Right lung (tissue), 2 donors: ENCODE measurements at regions not wholly inside any gene's neighbourhood (a gene's known extent, or its start where the extent isn't known, plus 50 kb on each side); places are given as distances from the start of the nearest gene placed in this dataset.
A peak's percentile ranks its signal among the peaks of the same experiment; 100 is the strongest.
"Not testable (repeated sequence)": the region's sequence is repeated elsewhere in the genome, so short reads cannot be mapped to it uniquely, and the experiment has no call there.

ENCODE experiments used
- DNase-seq, 2 donors: peaks; one replicate each; pipeline ENCODE4 v3.0.0-alpha.2; 2013

DNA sequence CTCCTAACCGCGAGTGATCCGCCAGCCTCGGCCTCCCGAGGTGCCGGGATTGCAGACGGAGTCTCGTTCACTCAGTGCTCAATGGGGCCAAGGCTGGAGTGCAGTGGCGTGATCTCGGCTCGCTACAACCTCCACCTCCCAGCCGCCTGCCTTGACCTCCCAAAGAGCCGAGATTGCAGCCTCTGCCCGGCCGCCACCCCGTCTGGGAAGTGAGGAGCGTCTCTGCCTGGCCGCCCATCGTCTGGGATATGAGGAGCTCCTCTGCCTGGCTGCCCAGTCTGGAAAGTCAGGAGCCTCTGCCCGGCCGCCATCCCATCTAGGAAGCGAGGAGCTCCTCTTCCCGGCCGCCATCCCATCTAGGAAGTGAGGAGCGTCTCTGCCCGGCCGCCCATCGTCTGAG is 58.8 kb upstream of the ANKRD30BL start:
- DNase-seq, result not testable (repeated sequence)

- not testable (repeated sequence) for DNase-seq
These were observed 60.1 kb upstream of the ANKRD30BL start for GRCh38 chr2:132221886-132222285.

DNA sequence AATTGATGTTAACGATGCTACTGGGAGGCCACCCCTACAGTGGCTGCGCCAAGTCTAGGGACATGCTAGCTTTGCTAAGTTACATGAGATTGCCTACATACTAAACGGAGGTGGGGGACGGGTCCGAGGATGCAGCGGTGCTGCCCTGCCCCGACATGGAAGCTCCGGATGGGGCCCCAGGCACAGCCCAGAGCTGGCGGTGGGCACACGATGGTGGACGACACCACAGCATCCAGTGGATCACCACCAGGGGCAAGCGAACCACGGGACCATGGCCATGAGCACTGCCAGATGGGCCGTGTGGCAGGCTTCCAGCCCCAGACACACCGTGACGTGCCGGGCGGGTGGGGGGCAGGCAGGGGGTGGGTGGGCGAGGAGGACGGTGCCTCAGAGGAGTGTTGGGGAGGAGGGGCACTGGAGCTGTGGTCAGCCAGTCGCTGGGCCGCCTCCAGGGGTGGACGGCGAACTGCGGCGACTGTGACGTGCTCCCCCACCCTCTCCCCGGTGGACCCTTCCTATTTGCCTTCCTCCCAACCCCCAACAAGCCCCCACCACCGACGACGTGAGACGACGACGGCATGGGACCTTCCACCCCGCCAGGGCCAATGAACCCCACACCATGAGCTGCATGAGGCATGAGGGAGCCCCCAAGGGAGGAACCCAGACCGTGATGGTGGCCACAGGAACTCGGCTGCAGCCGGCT is 90.6 kb upstream of the ANKRD30BL start:
- DNase-seq, result no peak

DNA sequence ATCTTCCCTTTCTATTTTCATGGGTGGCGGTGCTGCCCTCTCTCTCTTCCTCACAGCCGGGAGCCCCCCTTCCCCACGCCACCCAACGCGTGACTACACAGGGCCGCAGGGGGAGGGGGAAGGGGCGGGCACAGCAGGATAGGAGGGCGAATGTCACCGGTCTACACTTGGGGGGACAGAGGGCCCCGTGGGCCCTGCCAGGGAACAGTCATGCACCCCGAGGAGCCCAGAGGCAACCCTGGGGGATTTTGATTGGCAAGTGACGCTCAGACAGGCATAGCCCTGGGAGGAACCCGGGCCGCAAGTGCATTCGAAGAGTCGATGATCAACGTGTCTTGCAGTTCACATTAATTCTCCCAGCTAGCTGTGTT is 91.1 kb upstream of the ANKRD30BL start:
- no peak for DNase-seq

DNA sequence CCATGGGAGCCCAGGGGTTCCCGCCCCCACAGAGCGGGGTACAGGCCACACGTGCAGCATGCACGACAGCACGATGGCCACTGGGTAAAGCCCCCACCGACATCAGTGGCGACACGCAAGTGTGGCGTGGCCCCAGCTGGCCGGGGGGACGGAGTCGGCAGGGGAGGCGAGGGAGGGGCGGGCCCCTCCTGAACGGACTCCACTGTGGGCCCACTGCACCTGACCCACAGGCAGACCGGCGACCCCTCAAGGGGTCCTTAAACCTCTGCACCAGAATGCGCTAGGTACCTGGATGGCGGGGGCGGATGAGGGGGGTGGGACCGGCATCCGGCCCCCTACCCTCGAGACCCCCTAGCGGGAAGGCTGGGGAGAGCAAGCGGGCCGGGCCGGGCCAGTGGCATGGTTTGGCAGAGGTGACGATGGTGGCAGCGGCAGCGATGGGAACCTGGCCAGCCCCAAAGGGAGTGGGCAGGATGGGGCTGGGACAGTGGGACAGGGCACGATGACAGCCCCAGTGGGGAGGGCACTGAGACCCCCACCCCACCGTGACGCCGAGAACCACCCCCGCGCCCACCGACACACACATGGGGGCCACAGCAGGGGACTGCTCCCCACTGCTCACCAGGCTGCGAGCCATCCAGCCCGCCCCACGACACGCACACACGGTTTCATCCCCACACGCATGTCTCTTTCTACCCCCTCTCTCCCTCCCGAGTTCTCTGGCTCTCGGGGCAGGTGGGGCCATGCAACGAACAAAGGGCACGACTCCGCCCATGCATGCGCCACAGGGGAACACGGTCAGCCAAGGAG is 91.9 kb upstream of the ANKRD30BL start:
- no peak for DNase-seq

DNA sequence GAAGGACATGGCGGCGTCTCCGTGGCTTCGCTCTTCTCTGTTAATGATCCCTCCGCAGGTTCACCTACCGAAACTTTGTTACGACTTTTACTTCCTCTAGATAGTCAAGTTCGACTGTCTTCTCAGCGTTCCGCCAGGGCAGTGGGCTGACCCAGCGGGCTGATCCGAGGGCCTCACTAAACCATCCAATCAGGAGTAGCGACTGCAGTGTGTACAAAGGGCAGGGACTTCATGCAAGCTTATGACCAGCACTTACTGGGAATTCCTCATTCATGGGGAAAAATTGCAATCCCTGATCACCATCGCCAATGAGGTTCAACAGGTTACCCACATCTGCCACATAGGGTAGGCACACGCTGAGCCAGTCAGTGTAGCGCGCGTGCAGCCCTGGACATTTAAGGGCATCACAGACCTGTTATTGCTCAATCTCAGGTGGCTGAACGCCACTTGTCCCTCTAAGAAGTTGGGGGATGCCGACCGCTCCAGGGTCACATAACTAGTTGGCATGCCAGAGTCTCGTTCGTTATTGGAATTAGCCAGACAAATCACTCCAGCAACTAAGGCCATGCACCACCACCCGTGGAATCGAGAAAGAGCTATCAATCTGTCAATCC is 92.7 kb upstream of the ANKRD30BL start:
- not testable (repeated sequence) for DNase-seq

DNA sequence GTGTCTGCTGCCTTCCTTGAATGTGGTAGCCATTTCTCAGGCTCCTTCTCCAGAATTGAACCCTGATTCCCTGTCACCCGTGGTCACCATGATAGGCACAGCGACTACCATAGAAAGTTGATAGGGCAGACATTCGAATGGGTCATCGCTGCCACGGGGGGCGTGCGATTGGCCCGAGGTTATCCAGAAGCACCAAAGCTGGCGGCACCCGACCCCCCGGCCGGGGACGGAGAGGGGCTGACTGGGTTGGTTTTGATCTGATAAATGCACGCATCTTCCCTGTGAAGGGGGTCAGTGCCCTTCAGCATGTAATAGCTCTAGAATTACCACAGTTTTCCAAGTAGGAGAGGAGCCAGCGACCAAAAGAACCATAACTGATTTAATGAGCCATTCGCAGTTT is 94.0 kb upstream of the ANKRD30BL start:
- DNase-seq, result no peak

DNA sequence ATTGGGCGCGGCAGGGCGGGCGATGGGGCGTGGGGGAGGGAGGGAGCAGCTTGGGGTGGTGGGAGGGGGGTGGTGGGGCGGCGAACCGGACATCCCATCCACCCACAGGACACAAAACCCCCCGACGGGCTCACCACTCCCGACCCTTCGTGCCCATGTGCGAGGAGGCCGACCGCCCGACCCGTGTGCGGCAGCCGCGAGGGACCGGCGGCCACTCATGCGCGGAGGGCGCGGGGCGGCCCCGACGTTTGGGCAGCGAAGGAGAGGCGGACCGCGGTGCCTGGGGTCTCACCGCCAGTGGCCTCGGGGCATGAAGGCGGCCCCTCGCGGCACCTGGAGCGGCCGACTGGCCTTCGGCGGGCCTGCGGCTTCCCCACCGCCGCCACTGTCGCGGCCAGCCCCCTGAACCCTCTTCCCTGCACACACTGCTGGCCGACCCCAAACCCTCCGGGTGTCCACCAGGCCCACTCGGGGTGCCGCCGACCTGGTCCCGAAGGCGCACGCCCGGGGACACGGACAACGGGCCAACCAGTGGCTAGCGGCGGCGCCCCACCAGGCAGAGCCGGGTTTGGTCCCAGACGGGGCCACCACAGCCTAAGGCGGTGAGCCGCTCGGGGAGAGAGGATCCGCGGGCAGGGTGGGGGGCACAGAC is 94.6 kb upstream of the ANKRD30BL start:
- DNase-seq, result no peak

GRCh38 chr2:132256903-132257300 is 95.2 kb upstream of the ANKRD30BL start:
- DNase-seq, result not testable (repeated sequence)

- DNase-seq, result not testable (repeated sequence)
These were observed 95.8 kb upstream of the ANKRD30BL start for GRCh38 chr2:132257301-132258171.

DNA sequence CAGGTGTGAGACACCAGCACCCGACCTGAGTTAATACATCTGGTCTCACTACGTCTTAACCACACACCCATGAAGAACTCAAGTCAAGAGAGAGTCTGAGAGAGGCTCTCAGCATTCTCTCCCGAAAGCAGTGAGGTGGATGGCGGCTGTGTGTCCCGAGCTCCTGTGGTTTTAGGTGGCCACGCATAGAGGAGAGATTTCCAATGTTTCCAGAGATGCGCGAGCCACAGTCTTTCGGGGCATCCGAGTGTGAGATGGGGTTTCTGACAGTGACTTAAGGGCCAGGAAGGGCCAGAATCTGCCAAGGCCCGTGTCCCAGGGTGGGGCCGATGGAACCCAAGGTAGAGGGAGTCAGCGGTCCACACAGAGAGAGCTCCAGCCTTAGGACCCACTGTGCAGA is 97.5 kb upstream of the ANKRD30BL start:
- DNase-seq, result not testable (repeated sequence)

GRCh38 chr2:132265595-132265994 is 103.8 kb upstream of the ANKRD30BL start:
- not testable (repeated sequence) for DNase-seq

- DNase-seq, result no peak
These were observed 105.3 kb upstream of the ANKRD30BL start for GRCh38 chr2:132267105-132267497.

DNA sequence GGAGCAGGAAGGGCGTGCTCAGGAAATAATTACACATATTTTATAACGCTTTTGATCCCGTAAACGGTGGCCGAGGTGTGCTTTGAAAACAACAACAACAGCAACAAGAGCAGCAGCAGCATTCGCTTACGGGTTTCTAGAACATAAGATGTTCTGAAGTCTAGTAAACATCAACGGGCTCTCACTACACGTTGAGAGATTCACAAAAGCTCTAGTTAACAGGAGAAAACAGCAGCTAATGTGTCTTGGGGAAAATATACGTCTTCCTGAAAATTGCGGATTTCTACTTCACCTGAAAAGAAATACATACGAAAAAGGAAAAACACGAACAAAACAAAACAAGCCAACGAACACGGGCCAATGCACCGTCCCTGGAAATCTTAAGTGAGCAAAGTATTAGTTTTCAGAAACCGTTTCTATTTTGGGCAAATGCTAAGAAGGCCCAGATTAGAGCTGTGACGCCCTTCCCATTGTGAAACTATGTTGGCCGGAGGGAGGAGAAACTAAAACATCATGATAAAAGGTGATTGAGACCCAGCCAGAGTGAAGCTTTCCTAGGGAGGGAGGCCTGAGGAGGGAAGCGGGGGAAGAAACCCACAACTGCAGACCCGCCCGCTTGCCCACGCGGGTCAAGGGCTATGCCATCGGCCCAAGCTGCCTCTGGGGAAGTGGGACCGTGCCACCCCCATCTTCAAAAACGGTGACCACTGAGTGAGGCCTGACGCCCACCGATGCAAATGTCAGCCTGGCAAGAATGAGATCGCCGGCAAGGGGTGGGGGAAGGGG is 105.9 kb upstream of the ANKRD30BL start:
- peak; percentile 47 to 62 for DNase-seq

- DNase-seq, result peak; percentile 69 to 78
These were observed 106.7 kb upstream of the ANKRD30BL start for GRCh38 chr2:132268284-132268976.

GRCh38 chr2:132268977-132269523 is 107.3 kb upstream of the ANKRD30BL start:
- no peak for DNase-seq

DNA sequence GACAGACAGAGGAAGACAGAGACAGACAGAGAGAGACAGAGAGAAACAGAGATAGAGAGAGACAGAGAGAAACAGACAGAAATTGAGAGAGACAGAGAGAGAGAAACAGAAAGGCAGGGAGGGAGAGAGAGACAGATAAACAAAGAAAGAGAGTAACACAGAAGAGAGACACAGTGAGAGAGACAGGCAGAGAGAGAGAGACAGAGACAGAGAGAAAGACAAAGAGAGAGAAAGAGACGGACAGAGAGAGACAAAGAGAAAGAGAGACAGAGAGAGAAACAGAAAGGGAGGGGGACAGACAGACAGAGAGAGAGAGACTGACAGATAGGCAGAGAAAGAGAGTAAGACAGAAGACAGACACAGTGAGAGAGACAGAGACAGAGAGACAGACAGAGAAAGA is 108.5 kb upstream of the ANKRD30BL start:
- DNase-seq, result no peak

DNA sequence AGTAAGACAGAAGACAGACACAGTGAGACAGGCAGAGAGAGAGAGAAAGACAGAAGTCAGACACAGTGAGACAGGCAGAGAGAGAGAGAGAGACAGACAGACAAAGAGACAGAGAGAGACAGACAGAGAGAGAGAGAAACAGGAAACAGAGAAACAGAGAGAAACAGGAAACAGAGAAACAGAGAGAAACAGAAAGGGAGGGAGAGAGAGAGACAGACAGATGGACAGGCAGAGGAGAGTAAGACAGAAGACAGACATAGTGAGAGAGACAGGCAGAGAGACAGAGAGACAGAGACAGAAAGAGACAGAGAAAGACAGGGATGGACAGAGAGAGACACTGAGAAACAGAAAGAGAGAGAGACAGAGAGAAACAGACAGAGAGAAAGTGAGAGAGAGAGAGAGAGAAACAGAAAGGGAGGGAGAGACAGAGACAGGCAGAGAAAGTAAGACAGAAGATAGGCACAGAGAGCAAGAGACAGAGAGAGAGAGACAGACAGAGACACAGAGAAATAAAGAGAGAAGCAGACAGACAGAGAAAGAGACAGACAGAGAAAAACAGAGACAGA is 109.3 kb upstream of the ANKRD30BL start:
- no peak for DNase-seq

- not testable (repeated sequence) for DNase-seq
These were observed 110.0 kb upstream of the ANKRD30BL start for GRCh38 chr2:132271794-132272193.
